ENCODE measurements at regions not wholly inside any gene's neighbourhood (a gene's known extent, or its start where the extent isn't known, plus 50 kb on each side); places are given as distances from the start of the nearest gene placed in this dataset.

GRCh38 chr7:81273601-81274397 is 354.9 kb upstream of the SEMA3C start:
- TF ChIP-seq POLR2A (IDR thresholded peaks at IDR 0.05; ENCODE audit: low read depth, low read length) (no peak), POLR2AphosphoS5 (IDR thresholded peaks at IDR 0.05; ENCODE audit: low read depth, low read length) (no peak), SPI1 (IDR thresholded peaks at IDR 0.05; ENCODE audit: low read depth, low read length) (no peak)
